GM23338 (cell line): ENCODE measurements at regions not wholly inside any gene's neighbourhood (a gene's known extent, or its start where the extent isn't known, plus 50 kb on each side); places are given as distances from the start of the nearest gene placed in this dataset.
A peak's percentile ranks its signal among the peaks of the same experiment; 100 is the strongest.

Experiments
- ATAC-seq: fragments of 200-7000 bp; cut with Tn5 transposase; 3 replicates; pipeline ENCODE4 v1.9.1; 2020
- DNase-seq: peaks from one replicate; pipeline ENCODE4 v3.0.0-alpha.2; 2015; ENCODE audit warnings: low spot score
- H2AFZ ChIP-seq: fragments of 200-600 bp; sonication (generic); 2 replicates; pipeline ENCODE4 v1.8.0; 2016; ENCODE audit warnings: antibody characterized with exemption, mild to moderate bottlenecking, moderate library complexity
- H3F3A ChIP-seq: fragments of 200-600 bp; sonication (generic); replicated peaks from 2 replicates; pipeline ENCODE4 v1.8.0; 2017; ENCODE audit warnings: antibody characterized with exemption, mixed run types, low read depth
- H3K27ac ChIP-seq: fragments of 200-600 bp; sonication (generic); 2 replicates; pipeline ENCODE4 v1.6.1; 2016; ENCODE audit warnings: low read depth
- H3K27me3 ChIP-seq: fragments of 200-600 bp; sonication (generic); 2 replicates; pipeline ENCODE4 v1.8.0; 2016; ENCODE audit warnings: mild to moderate bottlenecking, mixed run types, moderate library complexity; ENCODE audit not compliant: insufficient read depth
- H3K36me3 ChIP-seq: fragments of 200-600 bp; sonication (generic); 2 replicates; pipeline ENCODE4 v1.8.0; 2016; ENCODE audit warnings: mild to moderate bottlenecking; ENCODE audit not compliant: insufficient read depth
- H3K4me1 ChIP-seq: fragments of 200-600 bp; sonication (generic); 2 replicates; pipeline ENCODE4 v1.8.0; 2016; ENCODE audit warnings: mild to moderate bottlenecking, moderate library complexity; ENCODE audit not compliant: insufficient read depth
- H3K4me2 ChIP-seq: fragments of 200-600 bp; sonication (generic); 2 replicates; pipeline ENCODE4 v1.7.1; 2017; ENCODE audit warnings: mixed run types
- H3K4me3 ChIP-seq: fragments of 200-600 bp; sonication (generic); 2 replicates; pipeline ENCODE4 v1.6.1; 2016; ENCODE audit warnings: mixed run types
- H3K79me2 ChIP-seq: fragments of 200-600 bp; sonication (generic); replicated peaks from 2 replicates; pipeline ENCODE4 v1.8.0; 2017; ENCODE audit warnings: mild to moderate bottlenecking; ENCODE audit not compliant: insufficient read depth
- H3K9me2 ChIP-seq: fragments of 200-600 bp; sonication (generic); 2 replicates; pipeline ENCODE4 v1.8.0; 2017; ENCODE audit not compliant: insufficient read depth
- H4K20me1 ChIP-seq: fragments of 200-600 bp; sonication (generic); replicated peaks from 2 replicates; pipeline ENCODE4 v1.8.0; 2017; ENCODE audit warnings: mild to moderate bottlenecking; ENCODE audit not compliant: insufficient read depth
- H3K27ac Mint-ChIP-seq: 2 replicates; pipeline ENCODE4 v1.8.0; 2020; ENCODE audit warnings: inconsistent platforms, mild to moderate bottlenecking, moderate library complexity, mixed read lengths
- H3K27me3 Mint-ChIP-seq: 3 replicates; pipeline ENCODE4 v1.8.0; 2022; ENCODE audit warnings: low read depth, mild to moderate bottlenecking, moderate library complexity, mixed read lengths, inconsistent platforms; ENCODE audit not compliant: insufficient read depth, poor library complexity
- H3K36me3 Mint-ChIP-seq: 3 replicates; pipeline ENCODE4 v1.8.0; 2021; ENCODE audit warnings: low read depth, mild to moderate bottlenecking, inconsistent platforms, moderate library complexity, mixed read lengths
- H3K4me1 Mint-ChIP-seq: 3 replicates; pipeline ENCODE4 v1.8.0; 2020; ENCODE audit warnings: mild to moderate bottlenecking, inconsistent platforms, mixed read lengths
- H3K4me3 Mint-ChIP-seq: 3 replicates; pipeline ENCODE4 v1.8.0; 2021; ENCODE audit warnings: moderate library complexity, mild to moderate bottlenecking, inconsistent platforms, mixed read lengths
- H3K9me3 Mint-ChIP-seq: 3 replicates; pipeline ENCODE4 v1.8.0; 2020; ENCODE audit warnings: moderate library complexity, mild to moderate bottlenecking, inconsistent platforms, mixed read lengths
- CREB1 ChIP-seq: fragments of 250-450 bp; sonication (Bioruptor Pico); IDR thresholded peaks from 2 replicates; pipeline ENCODE4 v1.5.0; 2020; ENCODE audit warnings: low read depth, mild to moderate bottlenecking, moderate library complexity
- EZH2 ChIP-seq: fragments of 200-600 bp; sonication (generic); IDR thresholded peaks from one replicate; pipeline ENCODE4 v1.8.0; 2017; ENCODE audit warnings: antibody characterized with exemption, mild to moderate bottlenecking, low read depth; ENCODE audit not compliant: unreplicated experiment
- EZH2phosphoT487 ChIP-seq: fragments of 200-600 bp; sonication (generic); IDR thresholded peaks from one replicate; pipeline ENCODE4 v1.8.1; 2018; ENCODE audit warnings: antibody characterized with exemption; ENCODE audit not compliant: unreplicated experiment
- JUNB ChIP-seq: IDR thresholded peaks from one replicate; pipeline ENCODE4 v1.6.1; 2016; ENCODE audit warnings: antibody characterized with exemption; ENCODE audit not compliant: unreplicated experiment
- NANOG ChIP-seq: IDR thresholded peaks from 2 replicates; pipeline ENCODE4 v1.6.1; 2016; ENCODE audit warnings: antibody characterized with exemption, borderline replicate concordance
- POLR2AphosphoS5 ChIP-seq: IDR thresholded peaks from 2 replicates; pipeline ENCODE4 v1.6.1; 2016; ENCODE audit warnings: antibody characterized with exemption, low read depth
- STAT1 ChIP-seq: IDR thresholded peaks from one replicate; pipeline ENCODE4 v1.6.1; 2016; ENCODE audit warnings: antibody characterized with exemption; ENCODE audit not compliant: unreplicated experiment
- ZNF114 ChIP-seq: fragments of 250-450 bp; sonication (Bioruptor Pico); IDR thresholded peaks from 2 replicates; pipeline ENCODE4 v1.5.0; 2020; ENCODE audit warnings: mild to moderate bottlenecking, moderate library complexity
- ZNF331 ChIP-seq: fragments of 250-450 bp; sonication (Bioruptor Pico); IDR thresholded peaks from 2 replicates; pipeline ENCODE4 v1.5.0; 2020; ENCODE audit warnings: low read depth, mild to moderate bottlenecking, moderate library complexity
- TF ChIP-seq, protein P1 (sequence below): IDR thresholded peaks from 2 replicates; pipeline ENCODE4 v1.6.1; 2016; ENCODE audit warnings: antibody characterized with exemption
- TF ChIP-seq, protein P2 (sequence below), 2 experiments: fragments of 200-600 bp in 1 of 2; sonication (generic) in 1 of 2; conservative IDR thresholded peaks; 2 replicates each; pipeline versions ENCODE4 v1.5.1 to v1.6.1; 2016 to 2017; ENCODE audit warnings: antibody characterized with exemption in 2 of 2, low read depth in 2 of 2, mild to moderate bottlenecking in 2 of 2, moderate library complexity in 1 of 2
- TF ChIP-seq, protein P3 (sequence below): IDR thresholded peaks from one replicate; pipeline ENCODE4 v1.6.1; 2018; ENCODE audit warnings: antibody characterized with exemption; ENCODE audit not compliant: unreplicated experiment
- TF ChIP-seq, protein P4 (sequence below): fragments of 250-450 bp; sonication (Bioruptor Pico); IDR thresholded peaks from 2 replicates; pipeline ENCODE4 v1.5.0; 2020; ENCODE audit warnings: mild to moderate bottlenecking, moderate library complexity

DNA sequence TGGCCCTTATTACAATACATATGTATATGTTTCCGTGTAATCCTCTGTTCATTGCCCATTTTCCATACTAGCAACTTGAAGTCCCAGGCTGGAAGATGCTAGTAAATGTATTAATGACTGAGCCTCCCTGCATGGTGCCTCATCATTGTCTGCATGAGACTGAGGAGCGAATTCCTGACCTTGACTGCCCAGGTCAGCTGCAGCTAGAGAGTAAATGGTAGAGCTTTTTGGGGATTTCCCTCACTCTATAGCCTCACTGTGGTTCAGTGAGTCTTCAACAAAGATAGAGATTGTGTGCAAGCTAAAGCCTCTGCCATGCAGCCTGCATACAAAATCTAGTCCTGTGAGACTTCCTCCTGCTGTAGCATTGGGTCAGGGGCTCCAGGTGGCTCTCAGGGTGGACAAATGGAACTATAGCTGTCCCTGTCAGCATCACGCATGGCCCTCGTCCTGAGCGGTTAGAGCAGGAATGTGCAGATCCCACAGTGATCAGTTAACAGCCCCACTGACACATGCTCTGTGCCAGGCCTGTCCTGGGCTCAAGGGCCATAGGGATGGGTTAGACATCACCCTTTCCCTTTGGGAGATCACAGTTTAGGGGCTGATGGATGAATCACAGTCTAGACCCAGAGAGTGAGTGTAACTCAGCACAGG lies 741.7 kb downstream of the MATN1 start:
- Mint-ChIP-seq H3K27me3 (peaks cover 13% of the 10 kb centered on the region), H3K27ac (0 out of 2 replicates have a peak overlapping the region, but pooled peaks have one; percentile 15), H3K9me3 (peaks cover 12% of the 10 kb centered on the region), H3K4me1 (peaks cover 27% of the 10 kb centered on the region), H3K4me3 (no peak overlapping the region), H3K36me3 (peaks cover 11% of the 10 kb centered on the region; the same call in 2 of the 3 replicates)
- no peak overlapping the region; the same call in 1 of the 2 replicates for H2AFZ ChIP-seq
- 0 out of 2 replicates have a peak, but pooled peaks cover 5% of the 10 kb centered on the region for H3K9me2 ChIP-seq
- no peaks in the 10 kb centered on the region for H3K36me3 ChIP-seq
- DNase-seq (peak; percentile 37), ATAC-seq (peak; percentile 94)
- H3K27ac ChIP-seq: no peak overlapping the region; the same call in 1 of the 2 replicates
- H3K4me1 ChIP-seq: peaks cover 19% of the 10 kb centered on the region
- H3K4me3 ChIP-seq: no peak overlapping the region
- H3F3A ChIP-seq: no peaks in the 10 kb centered on the region
- no peaks in the 10 kb centered on the region for H4K20me1 ChIP-seq
- no peaks in the 10 kb centered on the region for H3K27me3 ChIP-seq
- H3K79me2 ChIP-seq: no peaks in the 10 kb centered on the region
- no peak for TF ChIP-seq EZH2phosphoT487
- TF ChIP-seq EZH2: no peak
- TF ChIP-seq NANOG: no peak
- TF ChIP-seq STAT1: no peak
- TF ChIP-seq, protein P1, sequence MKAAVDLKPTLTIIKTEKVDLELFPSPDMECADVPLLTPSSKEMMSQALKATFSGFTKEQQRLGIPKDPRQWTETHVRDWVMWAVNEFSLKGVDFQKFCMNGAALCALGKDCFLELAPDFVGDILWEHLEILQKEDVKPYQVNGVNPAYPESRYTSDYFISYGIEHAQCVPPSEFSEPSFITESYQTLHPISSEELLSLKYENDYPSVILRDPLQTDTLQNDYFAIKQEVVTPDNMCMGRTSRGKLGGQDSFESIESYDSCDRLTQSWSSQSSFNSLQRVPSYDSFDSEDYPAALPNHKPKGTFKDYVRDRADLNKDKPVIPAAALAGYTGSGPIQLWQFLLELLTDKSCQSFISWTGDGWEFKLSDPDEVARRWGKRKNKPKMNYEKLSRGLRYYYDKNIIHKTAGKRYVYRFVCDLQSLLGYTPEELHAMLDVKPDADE: no peak
- TF ChIP-seq, protein P2, sequence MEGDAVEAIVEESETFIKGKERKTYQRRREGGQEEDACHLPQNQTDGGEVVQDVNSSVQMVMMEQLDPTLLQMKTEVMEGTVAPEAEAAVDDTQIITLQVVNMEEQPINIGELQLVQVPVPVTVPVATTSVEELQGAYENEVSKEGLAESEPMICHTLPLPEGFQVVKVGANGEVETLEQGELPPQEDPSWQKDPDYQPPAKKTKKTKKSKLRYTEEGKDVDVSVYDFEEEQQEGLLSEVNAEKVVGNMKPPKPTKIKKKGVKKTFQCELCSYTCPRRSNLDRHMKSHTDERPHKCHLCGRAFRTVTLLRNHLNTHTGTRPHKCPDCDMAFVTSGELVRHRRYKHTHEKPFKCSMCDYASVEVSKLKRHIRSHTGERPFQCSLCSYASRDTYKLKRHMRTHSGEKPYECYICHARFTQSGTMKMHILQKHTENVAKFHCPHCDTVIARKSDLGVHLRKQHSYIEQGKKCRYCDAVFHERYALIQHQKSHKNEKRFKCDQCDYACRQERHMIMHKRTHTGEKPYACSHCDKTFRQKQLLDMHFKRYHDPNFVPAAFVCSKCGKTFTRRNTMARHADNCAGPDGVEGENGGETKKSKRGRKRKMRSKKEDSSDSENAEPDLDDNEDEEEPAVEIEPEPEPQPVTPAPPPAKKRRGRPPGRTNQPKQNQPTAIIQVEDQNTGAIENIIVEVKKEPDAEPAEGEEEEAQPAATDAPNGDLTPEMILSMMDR (conservative IDR thresholded peaks at IDR 0.05; ENCODE audit: low read depth in 2 of 2): no peak
- no peak for TF ChIP-seq ZNF114 (CRISPR knock-in tag)
- TF ChIP-seq CREB1 (CRISPR knock-in tag): no peak
- no peak for TF ChIP-seq POLR2AphosphoS5
- no peak for TF ChIP-seq ZNF331 (CRISPR knock-in tag)
- TF ChIP-seq, protein P3, sequence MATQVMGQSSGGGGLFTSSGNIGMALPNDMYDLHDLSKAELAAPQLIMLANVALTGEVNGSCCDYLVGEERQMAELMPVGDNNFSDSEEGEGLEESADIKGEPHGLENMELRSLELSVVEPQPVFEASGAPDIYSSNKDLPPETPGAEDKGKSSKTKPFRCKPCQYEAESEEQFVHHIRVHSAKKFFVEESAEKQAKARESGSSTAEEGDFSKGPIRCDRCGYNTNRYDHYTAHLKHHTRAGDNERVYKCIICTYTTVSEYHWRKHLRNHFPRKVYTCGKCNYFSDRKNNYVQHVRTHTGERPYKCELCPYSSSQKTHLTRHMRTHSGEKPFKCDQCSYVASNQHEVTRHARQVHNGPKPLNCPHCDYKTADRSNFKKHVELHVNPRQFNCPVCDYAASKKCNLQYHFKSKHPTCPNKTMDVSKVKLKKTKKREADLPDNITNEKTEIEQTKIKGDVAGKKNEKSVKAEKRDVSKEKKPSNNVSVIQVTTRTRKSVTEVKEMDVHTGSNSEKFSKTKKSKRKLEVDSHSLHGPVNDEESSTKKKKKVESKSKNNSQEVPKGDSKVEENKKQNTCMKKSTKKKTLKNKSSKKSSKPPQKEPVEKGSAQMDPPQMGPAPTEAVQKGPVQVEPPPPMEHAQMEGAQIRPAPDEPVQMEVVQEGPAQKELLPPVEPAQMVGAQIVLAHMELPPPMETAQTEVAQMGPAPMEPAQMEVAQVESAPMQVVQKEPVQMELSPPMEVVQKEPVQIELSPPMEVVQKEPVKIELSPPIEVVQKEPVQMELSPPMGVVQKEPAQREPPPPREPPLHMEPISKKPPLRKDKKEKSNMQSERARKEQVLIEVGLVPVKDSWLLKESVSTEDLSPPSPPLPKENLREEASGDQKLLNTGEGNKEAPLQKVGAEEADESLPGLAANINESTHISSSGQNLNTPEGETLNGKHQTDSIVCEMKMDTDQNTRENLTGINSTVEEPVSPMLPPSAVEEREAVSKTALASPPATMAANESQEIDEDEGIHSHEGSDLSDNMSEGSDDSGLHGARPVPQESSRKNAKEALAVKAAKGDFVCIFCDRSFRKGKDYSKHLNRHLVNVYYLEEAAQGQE: no peak
- no peak for TF ChIP-seq JUNB
- TF ChIP-seq, protein P4, sequence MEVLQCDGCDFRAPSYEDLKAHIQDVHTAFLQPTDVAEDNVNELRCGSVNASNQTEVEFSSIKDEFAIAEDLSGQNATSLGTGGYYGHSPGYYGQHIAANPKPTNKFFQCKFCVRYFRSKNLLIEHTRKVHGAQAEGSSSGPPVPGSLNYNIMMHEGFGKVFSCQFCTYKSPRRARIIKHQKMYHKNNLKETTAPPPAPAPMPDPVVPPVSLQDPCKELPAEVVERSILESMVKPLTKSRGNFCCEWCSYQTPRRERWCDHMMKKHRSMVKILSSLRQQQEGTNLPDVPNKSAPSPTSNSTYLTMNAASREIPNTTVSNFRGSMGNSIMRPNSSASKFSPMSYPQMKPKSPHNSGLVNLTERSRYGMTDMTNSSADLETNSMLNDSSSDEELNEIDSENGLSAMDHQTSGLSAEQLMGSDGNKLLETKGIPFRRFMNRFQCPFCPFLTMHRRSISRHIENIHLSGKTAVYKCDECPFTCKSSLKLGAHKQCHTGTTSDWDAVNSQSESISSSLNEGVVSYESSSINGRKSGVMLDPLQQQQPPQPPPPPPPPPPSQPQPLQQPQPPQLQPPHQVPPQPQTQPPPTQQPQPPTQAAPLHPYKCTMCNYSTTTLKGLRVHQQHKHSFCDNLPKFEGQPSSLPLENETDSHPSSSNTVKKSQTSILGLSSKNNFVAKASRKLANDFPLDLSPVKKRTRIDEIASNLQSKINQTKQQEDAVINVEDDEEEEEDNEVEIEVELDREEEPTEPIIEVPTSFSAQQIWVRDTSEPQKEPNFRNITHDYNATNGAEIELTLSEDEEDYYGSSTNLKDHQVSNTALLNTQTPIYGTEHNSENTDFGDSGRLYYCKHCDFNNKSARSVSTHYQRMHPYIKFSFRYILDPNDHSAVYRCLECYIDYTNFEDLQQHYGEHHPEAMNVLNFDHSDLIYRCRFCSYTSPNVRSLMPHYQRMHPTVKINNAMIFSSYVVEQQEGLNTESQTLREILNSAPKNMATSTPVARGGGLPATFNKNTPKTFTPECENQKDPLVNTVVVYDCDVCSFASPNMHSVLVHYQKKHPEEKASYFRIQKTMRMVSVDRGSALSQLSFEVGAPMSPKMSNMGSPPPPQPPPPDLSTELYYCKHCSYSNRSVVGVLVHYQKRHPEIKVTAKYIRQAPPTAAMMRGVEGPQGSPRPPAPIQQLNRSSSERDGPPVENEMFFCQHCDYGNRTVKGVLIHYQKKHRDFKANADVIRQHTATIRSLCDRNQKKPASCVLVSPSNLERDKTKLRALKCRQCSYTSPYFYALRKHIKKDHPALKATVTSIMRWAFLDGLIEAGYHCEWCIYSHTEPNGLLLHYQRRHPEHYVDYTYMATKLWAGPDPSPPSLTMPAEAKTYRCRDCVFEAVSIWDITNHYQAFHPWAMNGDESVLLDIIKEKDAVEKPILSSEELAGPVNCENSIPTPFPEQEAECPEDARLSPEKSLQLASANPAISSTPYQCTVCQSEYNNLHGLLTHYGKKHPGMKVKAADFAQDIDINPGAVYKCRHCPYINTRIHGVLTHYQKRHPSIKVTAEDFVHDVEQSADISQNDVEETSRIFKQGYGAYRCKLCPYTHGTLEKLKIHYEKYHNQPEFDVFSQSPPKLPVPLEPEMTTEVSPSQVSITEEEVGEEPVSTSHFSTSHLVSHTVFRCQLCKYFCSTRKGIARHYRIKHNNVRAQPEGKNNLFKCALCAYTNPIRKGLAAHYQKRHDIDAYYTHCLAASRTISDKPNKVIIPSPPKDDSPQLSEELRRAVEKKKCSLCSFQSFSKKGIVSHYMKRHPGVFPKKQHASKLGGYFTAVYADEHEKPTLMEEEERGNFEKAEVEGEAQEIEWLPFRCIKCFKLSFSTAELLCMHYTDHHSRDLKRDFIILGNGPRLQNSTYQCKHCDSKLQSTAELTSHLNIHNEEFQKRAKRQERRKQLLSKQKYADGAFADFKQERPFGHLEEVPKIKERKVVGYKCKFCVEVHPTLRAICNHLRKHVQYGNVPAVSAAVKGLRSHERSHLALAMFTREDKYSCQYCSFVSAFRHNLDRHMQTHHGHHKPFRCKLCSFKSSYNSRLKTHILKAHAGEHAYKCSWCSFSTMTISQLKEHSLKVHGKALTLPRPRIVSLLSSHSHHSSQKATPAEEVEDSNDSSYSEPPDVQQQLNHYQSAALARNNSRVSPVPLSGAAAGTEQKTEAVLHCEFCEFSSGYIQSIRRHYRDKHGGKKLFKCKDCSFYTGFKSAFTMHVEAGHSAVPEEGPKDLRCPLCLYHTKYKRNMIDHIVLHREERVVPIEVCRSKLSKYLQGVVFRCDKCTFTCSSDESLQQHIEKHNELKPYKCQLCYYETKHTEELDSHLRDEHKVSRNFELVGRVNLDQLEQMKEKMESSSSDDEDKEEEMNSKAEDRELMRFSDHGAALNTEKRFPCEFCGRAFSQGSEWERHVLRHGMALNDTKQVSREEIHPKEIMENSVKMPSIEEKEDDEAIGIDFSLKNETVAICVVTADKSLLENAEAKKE: no peak
- peak overlapping the region; percentile 51; the same call in 1 of the 2 replicates for H3K4me2 ChIP-seq
